ENCODE measurements at regions not wholly inside any gene's neighbourhood (a gene's known extent, or its start where the extent isn't known, plus 50 kb on each side); places are given as distances from the start of the nearest gene placed in this dataset.

DNA sequence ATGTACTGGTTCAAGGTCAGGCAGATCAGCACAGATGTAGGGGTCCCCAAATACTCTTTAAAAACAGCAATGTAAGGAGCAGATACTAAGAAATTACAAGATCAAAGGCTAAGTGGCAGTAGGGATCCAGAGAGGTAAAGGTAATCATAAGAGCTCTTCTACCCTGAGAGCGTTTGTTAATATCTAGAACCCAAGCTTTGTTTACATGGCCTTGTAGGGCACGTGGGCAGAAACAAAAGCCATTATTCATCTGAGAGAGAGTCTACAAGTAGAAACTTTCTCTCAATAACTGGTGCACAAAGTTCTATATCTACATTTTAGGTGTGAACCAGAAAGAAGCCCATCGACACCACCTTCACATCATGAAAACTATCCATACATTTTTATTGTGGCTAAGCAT lies 225.6 kb upstream of the PCDH10 start:
- Histone ChIP-seq H3K9ac (ENCODE audit: insufficient read depth, low read depth, low read length) (no peak overlapping the region), H3K4me1 (ENCODE audit: insufficient read depth, low read length) (peaks cover 6% of the 10 kb centered on the region; the same call in 1 of the 2 replicates), H3K4me2 (ENCODE audit: low read depth, low read length) (no peak overlapping the region), H3K27ac (ENCODE audit: extremely low read length, insufficient read depth, low read length) (no peak overlapping the region), H4K20me1 (ENCODE audit: insufficient read depth, low read length) (no peaks in the 10 kb centered on the region), H3K36me3 (replicated peaks in 1 of 2; ENCODE audit: control insufficient read depth in 1 of 2, insufficient read depth in 2 of 2, low read length in 2 of 2) (no peaks in the 10 kb centered on the region), H3K4me3 (replicated peaks in 1 of 3; ENCODE audit: insufficient read depth in 1 of 3, low read depth in 2 of 3, low read length in 3 of 3) (no peak overlapping the region), H2AFZ (ENCODE audit: low read length) (no peak overlapping the region), H3K27me3 (ENCODE audit: control insufficient read depth in 1 of 2, insufficient read depth in 2 of 2, low read length in 2 of 2) (no peaks in the 10 kb centered on the region), H3K79me2 (ENCODE audit: insufficient read depth, low read length) (no peaks in the 10 kb centered on the region), H3K9me3 (ENCODE audit: low read length) (no peaks in the 10 kb centered on the region)
- 10% methylated on average over 3 of the region's 3 CpGs for WGBS (ENCODE audit: low lambda C conversion rate)
- no peak for ATAC-seq
- ChIA-PET CTCF (ENCODE audit: low intra/inter-chr PET ratio, low total read pairs) (no interaction called here), POLR2A (no interaction called here)
- no TSS peak for BruUV-seq (replicated peaks)
- in situ Hi-C loops (cut with HindIII; ENCODE audit: extremely low pct_ligation_motif_present, low pct_unique_long_range_greater_than_20kb): no loop called here
- intact Hi-C loops (cut with micrococcal nuclease; ENCODE audit: unreplicated experiment): loop anchor here (5.0 kb wide), 1 partner anchor 1004 kb away; no protein-coding TSS in a partner anchor
- no peak for FAIRE-seq
- DNase-seq (ENCODE audit: low spot score): no peak
- TF ChIP-seq FOXA1 (IDR thresholded peaks at IDR 0.05) (no peak), FOXA1 (CRISPR knock-in tag; IDR thresholded peaks at IDR 0.05) (0 out of 2 replicates have a peak, but pooled peaks have one; percentile 4), ZNF749 (CRISPR knock-in tag; IDR thresholded peaks at IDR 0.05; ENCODE audit: borderline replicate concordance) (no peak), SOX6 (IDR thresholded peaks at IDR 0.05) (no peak), SOX6 (CRISPR knock-in tag; IDR thresholded peaks at IDR 0.05) (peak; percentile 56), ZNF839 (CRISPR knock-in tag; IDR thresholded peaks at IDR 0.05; ENCODE audit: borderline replicate concordance) (no peak), RXRB (CRISPR knock-in tag; IDR thresholded peaks at IDR 0.05; ENCODE audit: borderline replicate concordance) (no peak), SOX5 (CRISPR knock-in tag; IDR thresholded peaks at IDR 0.05; ENCODE audit: borderline replicate concordance) (peak; percentile 69; the same call in 1 of the 2 replicates), SOX13 (IDR thresholded peaks at IDR 0.05) (no peak), SOX13 (CRISPR knock-in tag; conservative IDR thresholded peaks at IDR 0.05 in 1 of 2, IDR thresholded peaks at IDR 0.05 in 1 of 2) (peak in 1 of 2 experiments; percentile 82; a peak in 2 of 4 replicates), ZNF615 (CRISPR knock-in tag; IDR thresholded peaks at IDR 0.05; ENCODE audit: borderline replicate concordance) (no peak), RBAK (CRISPR knock-in tag; IDR thresholded peaks at IDR 0.05) (no peak), BHLHE40 (IDR thresholded peaks at IDR 0.05; ENCODE audit: low read length) (peak; percentile 40; the same call in 1 of the 2 replicates), NCOA5 (CRISPR knock-in tag; IDR thresholded peaks at IDR 0.05) (no peak)
- TF ChIP-seq, protein P1, sequence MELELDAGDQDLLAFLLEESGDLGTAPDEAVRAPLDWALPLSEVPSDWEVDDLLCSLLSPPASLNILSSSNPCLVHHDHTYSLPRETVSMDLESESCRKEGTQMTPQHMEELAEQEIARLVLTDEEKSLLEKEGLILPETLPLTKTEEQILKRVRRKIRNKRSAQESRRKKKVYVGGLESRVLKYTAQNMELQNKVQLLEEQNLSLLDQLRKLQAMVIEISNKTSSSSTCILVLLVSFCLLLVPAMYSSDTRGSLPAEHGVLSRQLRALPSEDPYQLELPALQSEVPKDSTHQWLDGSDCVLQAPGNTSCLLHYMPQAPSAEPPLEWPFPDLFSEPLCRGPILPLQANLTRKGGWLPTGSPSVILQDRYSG (CRISPR knock-in tag; IDR thresholded peaks at IDR 0.05): no peak
- TF ChIP-seq, protein P2, sequence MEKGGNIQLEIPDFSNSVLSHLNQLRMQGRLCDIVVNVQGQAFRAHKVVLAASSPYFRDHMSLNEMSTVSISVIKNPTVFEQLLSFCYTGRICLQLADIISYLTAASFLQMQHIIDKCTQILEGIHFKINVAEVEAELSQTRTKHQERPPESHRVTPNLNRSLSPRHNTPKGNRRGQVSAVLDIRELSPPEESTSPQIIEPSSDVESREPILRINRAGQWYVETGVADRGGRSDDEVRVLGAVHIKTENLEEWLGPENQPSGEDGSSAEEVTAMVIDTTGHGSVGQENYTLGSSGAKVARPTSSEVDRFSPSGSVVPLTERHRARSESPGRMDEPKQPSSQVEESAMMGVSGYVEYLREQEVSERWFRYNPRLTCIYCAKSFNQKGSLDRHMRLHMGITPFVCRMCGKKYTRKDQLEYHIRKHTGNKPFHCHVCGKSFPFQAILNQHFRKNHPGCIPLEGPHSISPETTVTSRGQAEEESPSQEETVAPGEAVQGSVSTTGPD (CRISPR knock-in tag; IDR thresholded peaks at IDR 0.05): no peak
- TF ChIP-seq, protein P3, sequence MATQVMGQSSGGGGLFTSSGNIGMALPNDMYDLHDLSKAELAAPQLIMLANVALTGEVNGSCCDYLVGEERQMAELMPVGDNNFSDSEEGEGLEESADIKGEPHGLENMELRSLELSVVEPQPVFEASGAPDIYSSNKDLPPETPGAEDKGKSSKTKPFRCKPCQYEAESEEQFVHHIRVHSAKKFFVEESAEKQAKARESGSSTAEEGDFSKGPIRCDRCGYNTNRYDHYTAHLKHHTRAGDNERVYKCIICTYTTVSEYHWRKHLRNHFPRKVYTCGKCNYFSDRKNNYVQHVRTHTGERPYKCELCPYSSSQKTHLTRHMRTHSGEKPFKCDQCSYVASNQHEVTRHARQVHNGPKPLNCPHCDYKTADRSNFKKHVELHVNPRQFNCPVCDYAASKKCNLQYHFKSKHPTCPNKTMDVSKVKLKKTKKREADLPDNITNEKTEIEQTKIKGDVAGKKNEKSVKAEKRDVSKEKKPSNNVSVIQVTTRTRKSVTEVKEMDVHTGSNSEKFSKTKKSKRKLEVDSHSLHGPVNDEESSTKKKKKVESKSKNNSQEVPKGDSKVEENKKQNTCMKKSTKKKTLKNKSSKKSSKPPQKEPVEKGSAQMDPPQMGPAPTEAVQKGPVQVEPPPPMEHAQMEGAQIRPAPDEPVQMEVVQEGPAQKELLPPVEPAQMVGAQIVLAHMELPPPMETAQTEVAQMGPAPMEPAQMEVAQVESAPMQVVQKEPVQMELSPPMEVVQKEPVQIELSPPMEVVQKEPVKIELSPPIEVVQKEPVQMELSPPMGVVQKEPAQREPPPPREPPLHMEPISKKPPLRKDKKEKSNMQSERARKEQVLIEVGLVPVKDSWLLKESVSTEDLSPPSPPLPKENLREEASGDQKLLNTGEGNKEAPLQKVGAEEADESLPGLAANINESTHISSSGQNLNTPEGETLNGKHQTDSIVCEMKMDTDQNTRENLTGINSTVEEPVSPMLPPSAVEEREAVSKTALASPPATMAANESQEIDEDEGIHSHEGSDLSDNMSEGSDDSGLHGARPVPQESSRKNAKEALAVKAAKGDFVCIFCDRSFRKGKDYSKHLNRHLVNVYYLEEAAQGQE (IDR thresholded peaks at IDR 0.05; ENCODE audit: borderline replicate concordance in 1 of 2, low read depth in 1 of 2, low read length in 2 of 2): no peak

Data from HepG2 (cell line).